Loucy (cell line): ENCODE measurements at regions not wholly inside any gene's neighbourhood (a gene's known extent, or its start where the extent isn't known, plus 50 kb on each side); places are given as distances from the start of the nearest gene placed in this dataset.

Source experiments
- CTCF ChIP-seq: fragments of 200-600 bp; sonication (generic); conservative IDR thresholded peaks from 2 replicates; pipeline ENCODE4 v1.5.1; 2014; ENCODE audit warnings: mild to moderate bottlenecking, antibody characterized with exemption, low read length
- EZH2phosphoT487 ChIP-seq: fragments of 200-600 bp; IDR thresholded peaks from 2 replicates; pipeline ENCODE4 v1.6.1; 2018; ENCODE audit warnings: antibody characterized with exemption, mild to moderate bottlenecking, moderate library complexity, borderline replicate concordance

DNA sequence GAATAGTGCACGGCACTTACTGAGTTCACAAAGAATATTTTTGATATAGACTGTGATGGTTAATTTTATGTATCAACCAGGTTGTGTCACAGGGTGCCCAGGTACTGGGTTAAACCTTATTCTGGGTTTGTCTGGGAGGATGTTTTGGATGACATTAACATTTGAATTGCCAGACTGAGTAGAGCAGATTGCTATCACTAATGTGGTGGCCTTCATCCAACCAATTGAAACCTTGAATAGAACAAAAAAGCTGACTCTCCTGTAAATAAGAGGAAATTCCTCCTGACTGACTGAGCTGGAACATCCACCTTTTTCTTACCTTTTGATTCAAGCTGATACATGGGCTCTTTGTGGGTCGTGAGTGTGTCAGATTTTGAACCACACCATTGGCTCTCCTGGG lies 1424.4 kb upstream of the MIR17HG start:
- TF ChIP-seq CTCF = no peak
- no peak for TF ChIP-seq EZH2phosphoT487
